ENCODE measurements at regions not wholly inside any gene's neighbourhood (a gene's known extent, or its start where the extent isn't known, plus 50 kb on each side); places are given as distances from the start of the nearest gene placed in this dataset.
"Not testable (repeated sequence)": the region's sequence is repeated elsewhere in the genome, so short reads cannot be mapped to it uniquely, and the experiment has no call there.

GRCh38 chr6:27804851-27805250, 107.3 kb downstream of the OR2B2 start:
- DNase-seq = no peak

GRCh38 chr6:27800731-27801373, 111.3 kb downstream of the OR2B2 start:
- no peak for DNase-seq

DNA sequence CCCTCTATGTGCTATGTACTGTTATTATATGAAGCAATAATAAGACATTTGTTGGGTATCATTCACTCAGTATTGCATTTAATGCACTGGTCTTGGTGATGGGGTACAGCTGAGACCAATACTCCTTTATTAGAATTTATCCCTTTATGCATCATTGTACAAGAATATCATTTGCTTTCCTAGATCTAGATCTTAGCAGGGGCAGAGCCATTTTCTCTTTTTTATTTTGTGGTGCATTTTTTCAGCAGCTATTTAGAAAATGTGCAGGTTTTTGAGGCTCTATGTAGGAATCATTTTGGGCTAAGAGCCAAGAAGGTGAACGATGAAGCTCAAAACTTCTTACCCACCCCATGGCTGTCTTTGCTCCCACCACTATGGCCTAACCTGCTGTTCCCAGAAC, 114.2 kb downstream of the OR2B2 start:
- no peak for DNase-seq

- not testable (repeated sequence) for DNase-seq
Observed at GRCh38 chr6:27796736-27797481, 115.3 kb downstream of the OR2B2 start.

DNA sequence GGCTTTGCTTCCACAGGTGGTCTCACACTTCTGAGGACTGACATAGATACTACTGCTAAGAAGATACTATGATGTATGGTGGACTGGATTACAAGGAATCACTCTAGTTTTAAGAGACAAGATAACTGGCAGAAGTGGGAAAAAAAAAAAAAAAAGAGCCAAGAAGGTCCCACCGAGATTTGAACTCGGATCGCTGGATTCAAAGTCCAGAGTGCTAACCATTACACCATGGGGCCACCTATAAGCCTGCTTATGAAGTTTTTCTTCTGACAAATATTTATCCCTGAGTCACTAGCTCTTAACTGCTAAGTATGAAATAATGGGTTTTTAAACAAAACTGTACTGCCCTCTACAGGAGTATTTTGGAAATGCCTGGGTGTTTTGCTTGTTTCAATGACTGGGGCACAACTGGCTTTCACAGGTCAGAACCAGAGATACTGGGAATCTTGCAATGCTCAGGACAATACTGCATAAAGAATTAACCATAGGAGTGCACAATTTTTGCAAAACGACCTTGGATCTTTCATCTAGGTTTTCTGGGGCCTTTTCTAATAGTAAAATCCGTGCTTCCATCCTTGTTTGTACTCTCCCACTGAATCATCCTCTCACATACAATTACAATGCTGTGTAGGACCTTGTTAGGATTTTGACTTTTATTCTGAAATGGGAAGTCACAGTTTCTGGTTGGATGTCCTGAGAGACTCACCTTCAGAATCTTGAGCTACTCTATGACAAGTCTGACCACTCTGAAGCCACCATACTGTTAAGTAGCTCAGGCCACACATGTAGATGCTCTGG, 116.3 kb downstream of the OR2B2 start:
- DNase-seq = peak; percentile 41

- DNase-seq = peak; percentile 35
Observed at GRCh38 chr6:27791182-27791943, 120.8 kb downstream of the OR2B2 start.

GRCh38 chr6:27788376-27788775, 123.8 kb downstream of the OR2B2 start:
- not testable (repeated sequence) for DNase-seq

- DNase-seq = no peak
Observed at GRCh38 chr6:27786048-27786447, 126.1 kb downstream of the OR2B2 start.

DNA sequence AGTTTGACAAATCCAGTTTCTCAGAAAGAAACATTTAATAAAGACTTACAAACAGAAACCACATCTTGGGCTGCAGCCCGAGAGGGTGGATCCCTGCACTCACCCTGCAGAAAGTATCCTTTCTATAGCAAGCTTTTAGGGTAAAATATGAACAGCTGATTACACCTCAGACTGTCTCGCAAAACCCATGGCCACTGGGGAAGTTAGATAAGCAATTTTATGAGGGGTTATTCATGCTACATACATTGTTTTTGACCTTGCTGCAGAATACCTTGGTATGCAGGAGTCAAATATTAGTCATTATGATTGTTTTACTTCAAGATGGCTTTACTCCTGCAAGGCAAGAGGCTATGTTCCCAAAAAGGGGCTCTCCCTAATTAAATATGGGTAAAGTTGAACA, 126.9 kb downstream of the OR2B2 start:
- DNase-seq = no peak

DNA sequence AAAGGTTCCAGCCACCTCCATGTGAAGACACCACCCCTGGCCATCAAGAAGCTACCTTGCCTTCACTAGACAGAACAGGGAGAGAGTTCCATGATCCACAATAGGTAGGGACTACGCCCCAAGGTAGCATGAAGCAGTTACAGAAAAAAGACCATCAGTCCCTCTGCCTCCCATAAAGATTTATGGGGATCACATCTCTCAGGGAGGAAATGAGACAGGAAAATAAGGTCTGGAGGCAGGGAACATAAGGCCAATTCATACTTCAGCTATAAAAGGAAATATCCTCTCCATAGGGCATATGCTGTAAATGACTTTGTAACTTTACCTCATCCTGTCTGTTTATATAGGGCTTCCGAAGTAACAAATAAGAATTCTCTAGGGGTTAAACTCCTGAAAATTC, 129.4 kb downstream of the OR2B2 start:
- DNase-seq = no peak

- DNase-seq = no peak
Observed at GRCh38 chr6:27778625-27779417, 133.4 kb downstream of the OR2B2 start.

GRCh38 chr6:27777614-27778355, 134.4 kb downstream of the OR2B2 start:
- DNase-seq = no peak

DNA sequence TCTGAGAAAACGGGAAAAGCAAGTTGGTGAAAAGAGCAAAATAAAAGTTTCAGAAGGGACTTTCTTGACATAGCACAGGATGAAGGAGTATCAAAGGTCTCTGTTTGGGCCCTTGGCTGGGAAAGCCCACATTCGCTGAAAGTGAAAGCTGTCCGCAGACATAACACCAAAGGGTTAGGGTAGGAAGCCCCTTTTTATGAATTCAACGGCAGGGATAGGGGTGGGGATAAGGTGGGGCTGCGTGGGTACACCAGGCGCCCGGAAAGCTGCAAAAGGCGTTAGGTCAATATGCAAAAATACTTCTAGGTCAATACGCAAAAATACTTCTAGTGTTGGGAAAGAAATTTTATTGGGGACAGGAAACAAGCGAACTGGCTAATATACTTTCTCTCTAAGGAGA, 135.1 kb downstream of the OR2B2 start:
- DNase-seq = no peak

- DNase-seq = no peak
Observed at GRCh38 chr6:27776504-27776903, 135.7 kb downstream of the OR2B2 start.

- no peak for DNase-seq
Observed at GRCh38 chr6:27775796-27776184, 136.4 kb downstream of the OR2B2 start.

DNA sequence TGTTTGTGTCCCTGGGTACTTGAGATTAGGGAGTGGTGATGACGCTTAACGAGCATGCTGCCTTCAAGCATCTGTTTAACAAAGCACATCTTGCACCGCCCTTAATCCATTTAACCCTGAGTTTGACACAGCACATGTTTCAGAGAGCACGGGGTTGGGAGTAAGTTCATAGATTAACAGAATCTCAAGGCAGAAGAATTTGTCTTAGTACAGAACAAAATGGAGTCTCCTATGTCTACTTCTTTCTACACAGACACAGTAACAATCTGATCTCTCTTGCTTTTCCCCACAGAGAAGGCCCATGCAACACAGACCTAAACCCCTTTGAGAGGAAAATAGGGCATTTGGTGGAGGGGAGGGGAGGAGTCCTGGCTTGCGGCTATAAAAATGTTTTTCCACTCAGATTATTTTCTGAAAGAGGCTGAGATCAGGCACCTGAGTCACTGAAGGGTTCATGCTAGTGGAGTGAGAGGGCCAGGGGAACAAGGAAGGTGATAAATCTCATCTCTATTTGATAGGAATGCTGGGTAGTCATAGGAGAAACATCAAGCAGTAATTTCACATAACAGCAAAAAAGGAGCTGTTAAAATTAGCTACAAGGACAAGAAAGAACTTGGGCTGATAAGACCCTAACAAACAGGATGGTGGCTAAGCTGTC, 136.9 kb downstream of the OR2B2 start:
- DNase-seq = not testable (repeated sequence)

DNA sequence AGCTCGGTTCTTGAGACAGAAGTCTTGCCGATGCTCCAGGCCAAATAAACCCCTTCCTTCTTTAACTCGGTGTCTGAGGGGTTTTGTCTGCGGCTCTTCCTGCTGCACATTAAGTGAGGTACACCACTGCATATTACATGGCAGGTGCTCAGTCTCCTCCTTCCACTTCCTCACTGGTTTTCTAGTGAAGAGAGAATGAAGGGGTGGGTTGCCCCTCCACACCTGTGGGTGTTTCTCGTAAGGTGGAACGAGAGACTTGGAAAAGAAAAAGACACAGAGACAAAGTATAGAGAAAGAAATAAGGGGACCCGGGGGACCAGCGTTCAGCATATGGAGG, 138.0 kb downstream of the OR2B2 start:
- not testable (repeated sequence) for DNase-seq

GRCh38 chr6:27773542-27774263, 138.5 kb downstream of the OR2B2 start:
- peak; percentile 45 for DNase-seq

DNA sequence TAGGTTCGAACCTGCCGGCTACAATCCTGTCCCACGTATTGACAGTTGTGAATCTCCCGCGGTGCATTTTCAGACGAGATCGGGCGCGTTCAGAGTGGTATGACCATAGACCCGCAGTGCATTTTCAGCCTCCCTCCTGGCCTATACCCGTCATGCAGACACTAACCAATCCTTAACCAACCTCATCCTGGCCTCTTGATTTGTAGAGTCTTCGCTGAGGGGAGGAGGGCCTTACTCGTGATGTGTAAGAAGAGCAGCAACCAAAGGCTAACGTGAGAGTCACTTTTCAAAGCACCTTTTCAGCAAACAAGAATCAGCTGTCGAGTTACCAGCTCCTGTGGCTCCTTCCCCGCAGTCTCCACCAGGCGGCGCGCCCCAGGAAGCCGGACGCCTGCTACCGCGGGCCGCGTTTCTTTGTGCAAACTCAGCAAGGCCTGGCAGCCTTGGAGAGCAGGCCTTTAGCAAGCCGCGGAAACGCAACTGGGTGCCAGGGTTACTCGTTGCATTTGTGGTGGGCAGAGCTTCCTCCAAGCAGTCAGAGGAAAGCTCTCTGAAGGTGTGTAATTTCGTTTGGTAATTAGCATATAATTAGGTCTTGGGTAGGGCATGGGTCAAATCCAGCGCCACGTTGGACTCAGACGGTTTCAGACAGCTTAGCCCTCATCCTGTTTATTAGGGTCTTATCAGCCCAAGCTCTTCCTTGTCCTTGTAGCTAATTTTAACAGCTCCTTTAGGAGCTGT, 139.8 kb downstream of the OR2B2 start:
- DNase-seq = peak; percentile 84

DNA sequence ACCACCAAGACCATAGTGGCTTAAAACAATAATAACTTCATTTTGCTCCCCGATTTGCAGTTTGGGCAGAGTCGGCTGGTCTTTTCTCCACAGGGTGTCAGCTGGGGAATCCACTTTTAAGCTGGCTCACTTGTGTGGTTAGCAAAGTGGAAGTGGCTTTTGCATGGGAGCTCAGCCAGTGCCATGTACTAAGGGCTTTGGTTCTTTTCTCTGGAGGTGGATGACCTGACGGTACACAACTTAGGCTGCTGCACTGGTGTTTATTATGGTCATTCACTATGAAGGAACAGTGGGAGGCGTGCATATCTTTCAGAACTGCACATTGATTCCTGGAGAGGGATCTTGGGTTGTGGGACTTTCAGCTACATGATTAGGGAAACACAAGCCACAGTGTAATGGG, 141.0 kb downstream of the OR2B2 start:
- DNase-seq = no peak
